ENCODE measurements at regions not wholly inside any gene's neighbourhood (a gene's known extent, or its start where the extent isn't known, plus 50 kb on each side); places are given as distances from the start of the nearest gene placed in this dataset.

GRCh38 chr20:52829111-52829510 lies 143.0 kb upstream of the TSHZ2 start:
- Histone ChIP-seq H4K20me1 (ENCODE audit: insufficient read depth, low read length) (no peaks in the 10 kb centered on the region), H3K9me3 (ENCODE audit: insufficient read depth, low read length) (no peaks in the 10 kb centered on the region), H3K36me3 (replicated peaks; ENCODE audit: low read depth, low read length) (no peaks in the 10 kb centered on the region), H3K9ac (ENCODE audit: low read length) (no peak overlapping the region), H3K4me2 (ENCODE audit: low read length) (no peak overlapping the region), H2AFZ (ENCODE audit: low read depth, low read length) (no peak overlapping the region), H3K79me2 (ENCODE audit: low read length) (no peaks in the 10 kb centered on the region), H3K27ac (ENCODE audit: low read length) (no peak overlapping the region), H3K4me1 (ENCODE audit: low read length) (no peaks in the 10 kb centered on the region), H3K4me3 (ENCODE audit: low read length) (no peak overlapping the region), H3K27me3 (ENCODE audit: low read depth, low read length) (peaks cover 37% of the 10 kb centered on the region)
- TF ChIP-seq EZH2phosphoT487 (IDR thresholded peaks at IDR 0.05; ENCODE audit: low read depth), result no peak
- TF ChIP-seq CTCF (IDR thresholded peaks at IDR 0.05; ENCODE audit: low read depth, low read length), result no peak

- no peak overlapping the region for H2AFZ ChIP-seq (ENCODE audit: low read depth, low read length)
- no peaks in the 10 kb centered on the region for H3K79me2 ChIP-seq (ENCODE audit: low read length)
- H3K27me3 ChIP-seq (ENCODE audit: low read depth, low read length), result peaks cover 43% of the 10 kb centered on the region
- no peaks in the 10 kb centered on the region for H3K9me3 ChIP-seq (ENCODE audit: insufficient read depth, low read length)
- no peak overlapping the region for H3K4me3 ChIP-seq (ENCODE audit: low read length)
- no peak overlapping the region for H3K9ac ChIP-seq (ENCODE audit: low read length)
- TF ChIP-seq CTCF (IDR thresholded peaks at IDR 0.05; ENCODE audit: low read depth, low read length) (no peak), EZH2phosphoT487 (IDR thresholded peaks at IDR 0.05; ENCODE audit: low read depth) (no peak)
- H3K27ac ChIP-seq (ENCODE audit: low read length), result no peak overlapping the region
- no peaks in the 10 kb centered on the region for H3K4me1 ChIP-seq (ENCODE audit: low read length)
- no peak overlapping the region for H3K4me2 ChIP-seq (ENCODE audit: low read length)
- H3K36me3 ChIP-seq (replicated peaks; ENCODE audit: low read depth, low read length), result no peaks in the 10 kb centered on the region
- no peaks in the 10 kb centered on the region for H4K20me1 ChIP-seq (ENCODE audit: insufficient read depth, low read length)
These were observed 144.0 kb upstream of the TSHZ2 start for GRCh38 chr20:52828199-52828598.

- Histone ChIP-seq H3K9me3 (ENCODE audit: insufficient read depth, low read length) (no peaks in the 10 kb centered on the region), H3K9ac (ENCODE audit: low read length) (no peak overlapping the region), H4K20me1 (ENCODE audit: insufficient read depth, low read length) (no peaks in the 10 kb centered on the region), H3K27me3 (ENCODE audit: low read depth, low read length) (peaks cover 52% of the 10 kb centered on the region), H3K27ac (ENCODE audit: low read length) (no peak overlapping the region), H3K79me2 (ENCODE audit: low read length) (no peaks in the 10 kb centered on the region), H2AFZ (ENCODE audit: low read depth, low read length) (no peak overlapping the region), H3K36me3 (replicated peaks; ENCODE audit: low read depth, low read length) (no peaks in the 10 kb centered on the region), H3K4me1 (ENCODE audit: low read length) (no peaks in the 10 kb centered on the region), H3K4me2 (ENCODE audit: low read length) (no peak overlapping the region), H3K4me3 (ENCODE audit: low read length) (no peak overlapping the region)
- TF ChIP-seq CTCF (IDR thresholded peaks at IDR 0.05; ENCODE audit: low read depth, low read length) (no peak), EZH2phosphoT487 (IDR thresholded peaks at IDR 0.05; ENCODE audit: low read depth) (no peak)
These were observed 145.4 kb upstream of the TSHZ2 start for GRCh38 chr20:52826722-52827121.

- Histone ChIP-seq H4K20me1 (ENCODE audit: insufficient read depth, low read length) (no peaks in the 10 kb centered on the region), H3K9me3 (ENCODE audit: insufficient read depth, low read length) (no peaks in the 10 kb centered on the region), H3K79me2 (ENCODE audit: low read length) (no peaks in the 10 kb centered on the region), H3K36me3 (replicated peaks; ENCODE audit: low read depth, low read length) (no peaks in the 10 kb centered on the region), H3K4me2 (ENCODE audit: low read length) (no peak overlapping the region), H3K4me1 (ENCODE audit: low read length) (no peaks in the 10 kb centered on the region), H3K27ac (ENCODE audit: low read length) (no peak overlapping the region), H3K27me3 (ENCODE audit: low read depth, low read length) (peaks cover 52% of the 10 kb centered on the region), H2AFZ (ENCODE audit: low read depth, low read length) (no peak overlapping the region), H3K4me3 (ENCODE audit: low read length) (no peak overlapping the region), H3K9ac (ENCODE audit: low read length) (no peak overlapping the region)
- TF ChIP-seq EZH2phosphoT487 (IDR thresholded peaks at IDR 0.05; ENCODE audit: low read depth), result no peak
- no peak for TF ChIP-seq CTCF (IDR thresholded peaks at IDR 0.05; ENCODE audit: low read depth, low read length)
These were observed 145.8 kb upstream of the TSHZ2 start for GRCh38 chr20:52826321-52826720.
